ENCODE measurements at regions not wholly inside any gene's neighbourhood (a gene's known extent, or its start where the extent isn't known, plus 50 kb on each side); places are given as distances from the start of the nearest gene placed in this dataset.

- Histone ChIP-seq H3K9ac (ENCODE audit: insufficient read length, low read depth) (no peak overlapping the region), H3K9me3 (ENCODE audit: insufficient read depth, low read length) (no peaks in the 10 kb centered on the region; the same call in 1 of the 2 replicates), H3K4me1 (ENCODE audit: insufficient read depth, insufficient read length) (peaks cover 3% of the 10 kb centered on the region), H3K36me3 (ENCODE audit: insufficient read depth, insufficient read length, low read length) (no peaks in the 10 kb centered on the region), H3K27me3 (ENCODE audit: insufficient read depth, insufficient read length) (no peaks in the 10 kb centered on the region), H3K4me3 (ENCODE audit: insufficient read length, low read depth) (no peak overlapping the region)
- TF ChIP-seq YY1 (IDR thresholded peaks at IDR 0.05; ENCODE audit: insufficient read depth, insufficient read length) = no peak
- no peak for TF ChIP-seq SUZ12 (IDR thresholded peaks at IDR 0.05; ENCODE audit: extremely low read depth, insufficient read depth, insufficient read length)
- TF ChIP-seq ZNF274 (IDR thresholded peaks at IDR 0.05; ENCODE audit: low read depth, low read length) = no peak
- no peak for DNase-seq (ENCODE audit: low read depth, low spot score)
Measured at GRCh38 chr1:244220410-244220809, 169.3 kb downstream of the ZBTB18 start.

- H3K27me3 ChIP-seq (ENCODE audit: insufficient read depth, insufficient read length) = no peaks in the 10 kb centered on the region
- TF ChIP-seq SUZ12 (IDR thresholded peaks at IDR 0.05; ENCODE audit: extremely low read depth, insufficient read depth, insufficient read length) (no peak), ZNF274 (IDR thresholded peaks at IDR 0.05; ENCODE audit: low read depth, low read length) (no peak), YY1 (IDR thresholded peaks at IDR 0.05; ENCODE audit: insufficient read depth, insufficient read length) (no peak)
- DNase-seq (ENCODE audit: low read depth, low spot score) = peak; percentile 27
- no peaks in the 10 kb centered on the region for H3K36me3 ChIP-seq (ENCODE audit: insufficient read depth, insufficient read length, low read length)
- H3K4me3 ChIP-seq (ENCODE audit: insufficient read length, low read depth) = no peak overlapping the region
- H3K9me3 ChIP-seq (ENCODE audit: insufficient read depth, low read length) = no peaks in the 10 kb centered on the region
- H3K9ac ChIP-seq (ENCODE audit: insufficient read length, low read depth) = no peak overlapping the region
- H3K4me1 ChIP-seq (ENCODE audit: insufficient read depth, insufficient read length) = peaks cover 3% of the 10 kb centered on the region
Measured at GRCh38 chr1:244221991-244222390, 170.9 kb downstream of the ZBTB18 start.

GRCh38 chr1:244224487-244225430, 173.7 kb downstream of the ZBTB18 start:
- Histone ChIP-seq H3K27me3 (ENCODE audit: insufficient read depth, insufficient read length) (no peaks in the 10 kb centered on the region), H3K4me3 (ENCODE audit: insufficient read length, low read depth) (no peak overlapping the region), H3K9ac (ENCODE audit: insufficient read length, low read depth) (no peak overlapping the region), H3K36me3 (ENCODE audit: insufficient read depth, insufficient read length, low read length) (no peaks in the 10 kb centered on the region), H3K4me1 (ENCODE audit: insufficient read depth, insufficient read length) (no peaks in the 10 kb centered on the region), H3K9me3 (ENCODE audit: insufficient read depth, low read length) (no peaks in the 10 kb centered on the region)
- no peak for TF ChIP-seq ZNF274 (IDR thresholded peaks at IDR 0.05; ENCODE audit: low read depth, low read length)
- no peak for DNase-seq (ENCODE audit: low read depth, low spot score)

- H3K36me3 ChIP-seq (ENCODE audit: insufficient read depth, insufficient read length, low read length) = no peaks in the 10 kb centered on the region
- H3K27me3 ChIP-seq (ENCODE audit: insufficient read depth, insufficient read length) = no peaks in the 10 kb centered on the region
- no peaks in the 10 kb centered on the region for H3K9me3 ChIP-seq (ENCODE audit: insufficient read depth, low read length)
- H3K4me3 ChIP-seq (ENCODE audit: insufficient read length, low read depth) = no peak overlapping the region
- DNase-seq (ENCODE audit: low read depth, low spot score) = no peak
- peaks cover 3% of the 10 kb centered on the region for H3K4me1 ChIP-seq (ENCODE audit: insufficient read depth, insufficient read length)
- no peak overlapping the region for H3K9ac ChIP-seq (ENCODE audit: insufficient read length, low read depth)
- TF ChIP-seq YY1 (IDR thresholded peaks at IDR 0.05; ENCODE audit: insufficient read depth, insufficient read length) = no peak
- TF ChIP-seq SUZ12 (IDR thresholded peaks at IDR 0.05; ENCODE audit: extremely low read depth, insufficient read depth, insufficient read length) = no peak
- no peak for TF ChIP-seq ZNF274 (IDR thresholded peaks at IDR 0.05; ENCODE audit: low read depth, low read length)
Measured at GRCh38 chr1:244226435-244226834, 175.4 kb downstream of the ZBTB18 start.

GRCh38 chr1:244230470-244230869, 179.4 kb downstream of the ZBTB18 start:
- no peaks in the 10 kb centered on the region for H3K9me3 ChIP-seq (ENCODE audit: insufficient read depth, low read length)
- no peak overlapping the region for H3K4me3 ChIP-seq (ENCODE audit: insufficient read length, low read depth)
- peaks cover 9% of the 10 kb centered on the region for H3K4me1 ChIP-seq (ENCODE audit: insufficient read depth, insufficient read length)
- no peaks in the 10 kb centered on the region for H3K36me3 ChIP-seq (ENCODE audit: insufficient read depth, insufficient read length, low read length)
- H3K27me3 ChIP-seq (ENCODE audit: insufficient read depth, insufficient read length) = no peaks in the 10 kb centered on the region
- DNase-seq (ENCODE audit: low read depth, low spot score) = no peak
- H3K9ac ChIP-seq (ENCODE audit: insufficient read length, low read depth) = no peak overlapping the region
- no peak for TF ChIP-seq SUZ12 (IDR thresholded peaks at IDR 0.05; ENCODE audit: extremely low read depth, insufficient read depth, insufficient read length)
- TF ChIP-seq YY1 (IDR thresholded peaks at IDR 0.05; ENCODE audit: insufficient read depth, insufficient read length) = no peak
- no peak for TF ChIP-seq ZNF274 (IDR thresholded peaks at IDR 0.05; ENCODE audit: low read depth, low read length)

- peaks cover 9% of the 10 kb centered on the region for H3K4me1 ChIP-seq (ENCODE audit: insufficient read depth, insufficient read length)
- TF ChIP-seq YY1 (IDR thresholded peaks at IDR 0.05; ENCODE audit: insufficient read depth, insufficient read length) (no peak), ZNF274 (IDR thresholded peaks at IDR 0.05; ENCODE audit: low read depth, low read length) (no peak), SUZ12 (IDR thresholded peaks at IDR 0.05; ENCODE audit: extremely low read depth, insufficient read depth, insufficient read length) (no peak)
- H3K27me3 ChIP-seq (ENCODE audit: insufficient read depth, insufficient read length) = no peaks in the 10 kb centered on the region
- no peaks in the 10 kb centered on the region for H3K9me3 ChIP-seq (ENCODE audit: insufficient read depth, low read length)
- no peak overlapping the region for H3K9ac ChIP-seq (ENCODE audit: insufficient read length, low read depth)
- no peak for DNase-seq (ENCODE audit: low read depth, low spot score)
- no peaks in the 10 kb centered on the region for H3K36me3 ChIP-seq (ENCODE audit: insufficient read depth, insufficient read length, low read length)
- no peak overlapping the region for H3K4me3 ChIP-seq (ENCODE audit: insufficient read length, low read depth)
Measured at GRCh38 chr1:244231193-244231571, 180.1 kb downstream of the ZBTB18 start.

GRCh38 chr1:244231572-244232315, 180.7 kb downstream of the ZBTB18 start:
- TF ChIP-seq ZNF274 (IDR thresholded peaks at IDR 0.05; ENCODE audit: low read depth, low read length) = no peak
- peaks cover 9% of the 10 kb centered on the region for H3K4me1 ChIP-seq (ENCODE audit: insufficient read depth, insufficient read length)
- no peaks in the 10 kb centered on the region for H3K9me3 ChIP-seq (ENCODE audit: insufficient read depth, low read length)
- no peak overlapping the region for H3K9ac ChIP-seq (ENCODE audit: insufficient read length, low read depth)
- no peaks in the 10 kb centered on the region for H3K27me3 ChIP-seq (ENCODE audit: insufficient read depth, insufficient read length)
- no peak for DNase-seq (ENCODE audit: low read depth, low spot score)
- H3K36me3 ChIP-seq (ENCODE audit: insufficient read depth, insufficient read length, low read length) = no peaks in the 10 kb centered on the region
- no peak overlapping the region for H3K4me3 ChIP-seq (ENCODE audit: insufficient read length, low read depth)

Measured in NT2/D1 (cell line).